HCT116 (cell line): ENCODE measurements at regions not wholly inside any gene's neighbourhood (a gene's known extent, or its start where the extent isn't known, plus 50 kb on each side); places are given as distances from the start of the nearest gene placed in this dataset.

Experiments
- ATAC-seq: fragments of 200-7000 bp; cut with Tn5 transposase; 2 replicates; pipeline ENCODE4 v1.9.1; 2020; ENCODE audit warnings: mild to moderate bottlenecking, moderate library complexity
- BruUV-seq: library from RNA; stranded (reverse); fragments of 400-500 nt; replicated peaks from 2 replicates; lab custom pipeline; 2021; lab: Mats Ljungman, UMichigan
- CTCF ChIA-PET: fragments of 300-600 bp; sonication (Branson Sonifier 250); formaldehyde crosslinking; loops from one replicate; lab custom pipeline; 2021; ENCODE audit warnings: antibody characterized with exemption; lab: Charles Lee
- POLR2A ChIA-PET: fragments of 300-600, 350-600 bp; sonication (Branson Sonifier 250); formaldehyde crosslinking; loops from one replicate; lab custom pipeline; 2021; ENCODE audit warnings: antibody characterized with exemption; lab: Charles Lee
- RAD21 ChIA-PET, 2 experiments: fragments of 300-600 bp; sonication (Branson Sonifier 250); formaldehyde crosslinking; loops; one replicate each; lab custom pipeline; 2023; ENCODE audit warnings: low total read pairs in 2 of 2; ENCODE audit not compliant: uncharacterized antibody in 2 of 2, unreplicated experiment in 2 of 2, low non-redundant PET in 1 of 2; lab: Charles Lee
- DNase-seq: peaks from one replicate; pipeline ENCODE4 v3.0.0-alpha.2; 2010; ENCODE audit warnings: low read depth, low spot score
- H2AFZ ChIP-seq: fragments of 200-600 bp; shearing (Covaris generic), sonication (generic); 2 replicates; pipeline ENCODE4 v1.6.1; 2017; ENCODE audit warnings: low read depth, mixed run types, mixed read lengths, antibody characterized with exemption, low read length; ENCODE audit not compliant: poor library complexity, severe bottlenecking
- H3K27ac ChIP-seq: 2 replicates; pipeline ENCODE4 v1.5.1; 2012; ENCODE audit warnings: low read depth, low read length
- H3K27me3 ChIP-seq: fragments of 200-600 bp; sonication (generic); 2 replicates; pipeline ENCODE4 v1.6.1; 2016; ENCODE audit warnings: mixed run types, low read length, mixed read lengths; ENCODE audit not compliant: insufficient read depth
- H3K36me3 ChIP-seq, 2 experiments: fragments of 200-500 bp in 1 of 2; fragments of 200-600 bp in 1 of 2; sonication (Bioruptor generic) in 1 of 2; sonication (generic) in 1 of 2; 2 replicates each; pipeline versions ENCODE4 v1.5.1 to v1.6.1; 2014 to 2016; ENCODE audit warnings: low read length in 2 of 2, inconsistent platforms in 1 of 2, mixed read lengths in 1 of 2, mixed run types in 1 of 2; ENCODE audit not compliant: insufficient read depth in 2 of 2, control insufficient read depth in 1 of 2
- H3K4me1 ChIP-seq, 2 experiments: fragments of 200-600 bp in 1 of 2; sonication (generic) in 1 of 2; 2 replicates each; pipeline versions ENCODE4 v1.5.1 to v1.6.1; 2012 to 2017; ENCODE audit warnings: low read length in 2 of 2, inconsistent platforms in 1 of 2, mild to moderate bottlenecking in 1 of 2, mixed read lengths in 1 of 2, mixed run types in 1 of 2, moderate library complexity in 1 of 2; ENCODE audit not compliant: insufficient read depth in 2 of 2, control insufficient read depth in 1 of 2
- H3K4me2 ChIP-seq: fragments of 200-600 bp; sonication (generic); 2 replicates; pipeline ENCODE4 v1.6.1; 2017; ENCODE audit warnings: mixed run types, low read length, mixed read lengths
- H3K4me3 ChIP-seq, 2 experiments: fragments of 200-600 bp in 1 of 2; sonication (generic) in 1 of 2; replicated peaks in 1 of 2; 2 replicates each; pipeline ENCODE4 v1.5.1; 2011 to 2016; ENCODE audit warnings: low read length in 2 of 2, control low read depth in 1 of 2, low read depth in 1 of 2, mild to moderate bottlenecking in 1 of 2, mixed read lengths in 1 of 2, mixed run types in 1 of 2
- H3K79me2 ChIP-seq: fragments of 200-600 bp; sonication (generic); 2 replicates; pipeline ENCODE4 v1.6.1; 2017; ENCODE audit warnings: mild to moderate bottlenecking, mixed run types, low read length, moderate library complexity, mixed read lengths; ENCODE audit not compliant: insufficient read depth
- H3K9ac ChIP-seq: fragments of 200-600 bp; sonication (generic); 2 replicates; pipeline ENCODE4 v1.6.1; 2016; ENCODE audit warnings: low read length, mixed read lengths
- H3K9me2 ChIP-seq: fragments of 200-600 bp; sonication (generic), shearing (Covaris generic); 2 replicates; pipeline ENCODE4 v1.6.1; 2017; ENCODE audit warnings: mixed run types, mild to moderate bottlenecking, moderate library complexity; ENCODE audit not compliant: insufficient read depth
- H3K9me3 ChIP-seq, 2 experiments: fragments of 200-500 bp in 1 of 2; fragments of 200-600 bp in 1 of 2; sonication (Bioruptor generic) in 1 of 2; sonication (generic) in 1 of 2; 2 replicates each; pipeline ENCODE4 v1.6.1; 2014 to 2017; ENCODE audit warnings: low read length in 2 of 2, mixed read lengths in 2 of 2, inconsistent platforms in 1 of 2, low read depth in 1 of 2, mild to moderate bottlenecking in 1 of 2, mixed run types in 1 of 2, moderate library complexity in 1 of 2; ENCODE audit not compliant: control insufficient read depth in 1 of 2, insufficient read depth in 1 of 2
- H4K20me1 ChIP-seq: fragments of 200-600 bp; sonication (generic), shearing (Covaris generic); 2 replicates; pipeline ENCODE4 v1.6.1; 2017; ENCODE audit warnings: mixed run types, mild to moderate bottlenecking, moderate library complexity; ENCODE audit not compliant: insufficient read depth
- CBX3 ChIP-seq: IDR thresholded peaks from 2 replicates; pipeline ENCODE4 v1.6.1; 2012; ENCODE audit warnings: low read depth
- CEBPB ChIP-seq: IDR thresholded peaks from 2 replicates; pipeline ENCODE4 v1.6.1; 2012; ENCODE audit warnings: low read depth
- EGR1 ChIP-seq: IDR thresholded peaks from 2 replicates; pipeline ENCODE4 v1.6.1; 2012; ENCODE audit warnings: low read depth
- ELF1 ChIP-seq: IDR thresholded peaks from 2 replicates; pipeline ENCODE4 v1.6.1; 2012; ENCODE audit warnings: low read depth, borderline replicate concordance
- EZH2 ChIP-seq: fragments of 200-600 bp; sonication (generic); IDR thresholded peaks from 2 replicates; pipeline ENCODE4 v1.6.1; 2017; ENCODE audit warnings: antibody characterized with exemption, mixed run types
- EZH2phosphoT487 ChIP-seq: fragments of 200-600 bp; IDR thresholded peaks from 2 replicates; pipeline ENCODE4 v1.6.1; 2018; ENCODE audit warnings: antibody characterized with exemption, borderline replicate concordance
- FOSL1 ChIP-seq: IDR thresholded peaks from 2 replicates; pipeline ENCODE4 v1.6.1; 2012; ENCODE audit warnings: low read depth
- POLR2AphosphoS5 ChIP-seq: IDR thresholded peaks from 2 replicates; pipeline ENCODE4 v1.6.1; 2011; ENCODE audit warnings: mild to moderate bottlenecking, low read depth, low read length, moderate library complexity
- RAD21 ChIP-seq: IDR thresholded peaks from 2 replicates; pipeline ENCODE4 v1.6.1; 2012; ENCODE audit warnings: low read depth, mild to moderate bottlenecking
- SIN3A ChIP-seq: IDR thresholded peaks from 2 replicates; pipeline ENCODE4 v1.6.1; 2012; ENCODE audit warnings: low read depth
- YY1 ChIP-seq: IDR thresholded peaks from 2 replicates; pipeline ENCODE4 v1.6.1; 2011; ENCODE audit warnings: low read length, low read depth, moderate library complexity, mild to moderate bottlenecking; ENCODE audit not compliant: insufficient replicate concordance; ENCODE audit errors: extremely low read depth
- ZFX ChIP-seq: fragments of 450-650 bp; IDR thresholded peaks from 2 replicates; pipeline ENCODE4 v1.6.1; 2017
- ZNF274 ChIP-seq: fragments of 200-500 bp; sonication (Bioruptor generic); IDR thresholded peaks from 2 replicates; pipeline ENCODE4 v1.6.1; 2014; ENCODE audit warnings: mild to moderate bottlenecking, low read depth, low read length, inconsistent platforms
- intact Hi-C: fragments of 100-400 bp; cut with micrococcal nuclease; formaldehyde crosslinking; loops from 2 replicates; pipeline ENCODE4 v1.10.0; 2022
- TF ChIP-seq, protein P1 (sequence below): IDR thresholded peaks from 2 replicates; pipeline ENCODE4 v1.6.1; 2012
- TF ChIP-seq, protein P2 (sequence below): IDR thresholded peaks from 2 replicates; pipeline ENCODE4 v1.6.1; 2012
- TF ChIP-seq, protein P3 (sequence below), 3 experiments: fragments of 200-600 bp in 1 of 3; sonication (generic) in 1 of 3; IDR thresholded peaks in 2 of 3; conservative IDR thresholded peaks in 1 of 3; 2 replicates each; pipeline ENCODE4 v1.5.1; 2012 to 2017; ENCODE audit warnings: low read depth in 2 of 3, low read length in 2 of 3, antibody characterized with exemption in 1 of 3, borderline replicate concordance in 1 of 3, control low read depth in 1 of 3, mild to moderate bottlenecking in 1 of 3, mixed read lengths in 1 of 3, mixed run types in 1 of 3, moderate library complexity in 1 of 3; ENCODE audit not compliant: insufficient read depth in 1 of 3

DNA sequence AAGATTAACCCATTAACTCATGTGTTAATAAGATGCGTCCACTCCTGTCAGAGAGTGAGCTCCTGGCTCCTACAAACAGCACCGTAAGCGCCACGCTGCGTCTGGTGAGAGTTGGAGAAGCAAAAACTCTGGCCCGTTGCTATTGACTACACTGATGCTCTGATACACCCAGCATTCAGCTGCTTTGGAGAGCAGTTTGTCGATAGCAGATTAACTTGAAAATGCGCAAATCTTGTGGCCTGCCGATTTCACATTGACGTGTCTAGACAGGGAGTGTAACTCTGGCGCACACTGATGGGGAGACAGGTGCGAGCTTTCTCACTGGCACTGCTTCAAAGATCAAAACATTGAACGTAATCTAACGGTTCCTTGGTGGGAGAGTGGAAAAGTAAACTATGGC lies 151.7 kb upstream of the RPS6KA2 start:
- ATAC-seq (no peak), DNase-seq (no peak)
- no peak overlapping the region for H3K27ac ChIP-seq
- CTCF ChIA-PET, result interaction anchor here (1.6 kb wide), 1 partner anchor 363 kb away, joined by 3 read pairs; no protein-coding TSS in a partner anchor
- H3K4me3 ChIP-seq, result no peak overlapping the region
- H3K79me2 ChIP-seq, result no peaks in the 10 kb centered on the region
- intact Hi-C loops, result loop anchor here (10.0 kb wide), 2 partner anchors 324 to 506 kb away; no protein-coding TSS in a partner anchor
- no TSS peak for BruUV-seq
- no peaks in the 10 kb centered on the region for H3K9me3 ChIP-seq
- no peak overlapping the region for H3K9ac ChIP-seq
- H3K4me2 ChIP-seq, result no peak overlapping the region
- no peaks in the 10 kb centered on the region for H4K20me1 ChIP-seq
- no peaks in the 10 kb centered on the region for H3K27me3 ChIP-seq
- RAD21 ChIA-PET, result no interaction called here
- H3K36me3 ChIP-seq, result no peaks in the 10 kb centered on the region
- TF ChIP-seq, protein P1, sequence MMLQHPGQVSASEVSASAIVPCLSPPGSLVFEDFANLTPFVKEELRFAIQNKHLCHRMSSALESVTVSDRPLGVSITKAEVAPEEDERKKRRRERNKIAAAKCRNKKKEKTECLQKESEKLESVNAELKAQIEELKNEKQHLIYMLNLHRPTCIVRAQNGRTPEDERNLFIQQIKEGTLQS, result no peak
- TF ChIP-seq CEBPB, result no peak
- no peak for TF ChIP-seq YY1
- TF ChIP-seq EZH2, result no peak
- no peak for TF ChIP-seq CBX3
- TF ChIP-seq POLR2AphosphoS5, result no peak
- no peak for TF ChIP-seq EGR1
- no peak for TF ChIP-seq ZNF274
- TF ChIP-seq, protein P2, sequence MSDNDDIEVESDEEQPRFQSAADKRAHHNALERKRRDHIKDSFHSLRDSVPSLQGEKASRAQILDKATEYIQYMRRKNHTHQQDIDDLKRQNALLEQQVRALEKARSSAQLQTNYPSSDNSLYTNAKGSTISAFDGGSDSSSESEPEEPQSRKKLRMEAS, result no peak
- TF ChIP-seq, protein P3, sequence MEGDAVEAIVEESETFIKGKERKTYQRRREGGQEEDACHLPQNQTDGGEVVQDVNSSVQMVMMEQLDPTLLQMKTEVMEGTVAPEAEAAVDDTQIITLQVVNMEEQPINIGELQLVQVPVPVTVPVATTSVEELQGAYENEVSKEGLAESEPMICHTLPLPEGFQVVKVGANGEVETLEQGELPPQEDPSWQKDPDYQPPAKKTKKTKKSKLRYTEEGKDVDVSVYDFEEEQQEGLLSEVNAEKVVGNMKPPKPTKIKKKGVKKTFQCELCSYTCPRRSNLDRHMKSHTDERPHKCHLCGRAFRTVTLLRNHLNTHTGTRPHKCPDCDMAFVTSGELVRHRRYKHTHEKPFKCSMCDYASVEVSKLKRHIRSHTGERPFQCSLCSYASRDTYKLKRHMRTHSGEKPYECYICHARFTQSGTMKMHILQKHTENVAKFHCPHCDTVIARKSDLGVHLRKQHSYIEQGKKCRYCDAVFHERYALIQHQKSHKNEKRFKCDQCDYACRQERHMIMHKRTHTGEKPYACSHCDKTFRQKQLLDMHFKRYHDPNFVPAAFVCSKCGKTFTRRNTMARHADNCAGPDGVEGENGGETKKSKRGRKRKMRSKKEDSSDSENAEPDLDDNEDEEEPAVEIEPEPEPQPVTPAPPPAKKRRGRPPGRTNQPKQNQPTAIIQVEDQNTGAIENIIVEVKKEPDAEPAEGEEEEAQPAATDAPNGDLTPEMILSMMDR (IDR thresholded peaks at IDR 0.05 in 2 of 3, conservative IDR thresholded peaks at IDR 0.05 in 1 of 3; ENCODE audit: borderline replicate concordance in 1 of 3, insufficient read depth in 1 of 3, low read depth in 2 of 3, low read length in 2 of 3), result no peak
- no peak for TF ChIP-seq ELF1
- TF ChIP-seq FOSL1, result no peak
- TF ChIP-seq SIN3A, result no peak
- no peak for TF ChIP-seq RAD21
- no peak for TF ChIP-seq ZFX
- TF ChIP-seq EZH2phosphoT487, result no peak
- 0 out of 4 replicates have a peak, but pooled peaks cover 0 to 9% of the 10 kb centered on the region in 2 experiments for H3K4me1 ChIP-seq
- H3K9me2 ChIP-seq, result no peaks in the 10 kb centered on the region
- no peak overlapping the region for H2AFZ ChIP-seq
- POLR2A ChIA-PET, result no interaction called here
